ENCODE measurements at regions not wholly inside any gene's neighbourhood (a gene's known extent, or its start where the extent isn't known, plus 50 kb on each side); places are given as distances from the start of the nearest gene placed in this dataset.

- H3K27ac Mint-ChIP-seq, result peak overlapping the region; percentile 11
- H3K4me1 Mint-ChIP-seq, result peaks cover 47% of the 10 kb centered on the region
- no peak for DNase-seq
- no peaks in the 10 kb centered on the region for H3K36me3 Mint-ChIP-seq (ENCODE audit: low read depth)
- TF ChIP-seq, protein P1, sequence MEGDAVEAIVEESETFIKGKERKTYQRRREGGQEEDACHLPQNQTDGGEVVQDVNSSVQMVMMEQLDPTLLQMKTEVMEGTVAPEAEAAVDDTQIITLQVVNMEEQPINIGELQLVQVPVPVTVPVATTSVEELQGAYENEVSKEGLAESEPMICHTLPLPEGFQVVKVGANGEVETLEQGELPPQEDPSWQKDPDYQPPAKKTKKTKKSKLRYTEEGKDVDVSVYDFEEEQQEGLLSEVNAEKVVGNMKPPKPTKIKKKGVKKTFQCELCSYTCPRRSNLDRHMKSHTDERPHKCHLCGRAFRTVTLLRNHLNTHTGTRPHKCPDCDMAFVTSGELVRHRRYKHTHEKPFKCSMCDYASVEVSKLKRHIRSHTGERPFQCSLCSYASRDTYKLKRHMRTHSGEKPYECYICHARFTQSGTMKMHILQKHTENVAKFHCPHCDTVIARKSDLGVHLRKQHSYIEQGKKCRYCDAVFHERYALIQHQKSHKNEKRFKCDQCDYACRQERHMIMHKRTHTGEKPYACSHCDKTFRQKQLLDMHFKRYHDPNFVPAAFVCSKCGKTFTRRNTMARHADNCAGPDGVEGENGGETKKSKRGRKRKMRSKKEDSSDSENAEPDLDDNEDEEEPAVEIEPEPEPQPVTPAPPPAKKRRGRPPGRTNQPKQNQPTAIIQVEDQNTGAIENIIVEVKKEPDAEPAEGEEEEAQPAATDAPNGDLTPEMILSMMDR (IDR thresholded peaks at IDR 0.05), result no peak
- no peaks in the 10 kb centered on the region for H3K9me3 Mint-ChIP-seq
- H3K4me3 Mint-ChIP-seq, result no peak overlapping the region
- H3K27me3 Mint-ChIP-seq (ENCODE audit: low read depth, poor library complexity), result peaks cover 4% of the 10 kb centered on the region
These were observed 193.2 kb downstream of the URI1 start for GRCh38 chr19:30135093-30135757.

DNA sequence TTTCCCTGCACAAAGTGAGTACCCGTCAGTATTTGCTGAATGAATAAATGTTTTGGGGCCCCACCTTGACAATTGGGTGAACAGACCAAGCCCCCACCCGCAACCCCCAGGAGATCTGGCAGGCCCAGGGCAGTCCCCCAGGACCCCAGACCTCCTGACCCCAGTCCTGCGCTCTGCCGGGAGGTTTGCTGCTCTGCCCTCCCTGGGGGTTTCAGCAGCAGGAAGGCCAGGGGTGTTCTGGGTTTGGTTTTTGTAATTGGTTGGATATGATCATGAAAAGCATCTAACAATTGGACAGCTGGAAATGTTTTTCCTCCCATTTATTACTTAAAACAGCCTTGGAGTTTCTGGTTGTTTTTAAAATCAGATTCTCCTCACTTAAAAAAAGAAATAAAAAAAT, 193.8 kb downstream of the URI1 start:
- H3K27ac Mint-ChIP-seq, result no peak overlapping the region

GRCh38 chr19:30136611-30137195, 194.7 kb downstream of the URI1 start:
- no peak for DNase-seq
- H3K9me3 Mint-ChIP-seq, result no peaks in the 10 kb centered on the region
- peaks cover 4% of the 10 kb centered on the region for H3K27me3 Mint-ChIP-seq (ENCODE audit: low read depth, poor library complexity)
- H3K4me1 Mint-ChIP-seq, result peaks cover 47% of the 10 kb centered on the region
- H3K4me3 Mint-ChIP-seq, result no peak overlapping the region
- TF ChIP-seq, protein P1 (IDR thresholded peaks at IDR 0.05), result no peak
- no peak overlapping the region for H3K27ac Mint-ChIP-seq
- no peaks in the 10 kb centered on the region for H3K36me3 Mint-ChIP-seq (ENCODE audit: low read depth)

More for the DNA sequence above, 193.8 kb downstream of the URI1 start:
- no peak for DNase-seq
- Mint-ChIP-seq H3K36me3 (ENCODE audit: low read depth) (no peaks in the 10 kb centered on the region), H3K4me1 (peaks cover 47% of the 10 kb centered on the region), H3K9me3 (no peaks in the 10 kb centered on the region), H3K4me3 (no peak overlapping the region), H3K27me3 (ENCODE audit: low read depth, poor library complexity) (peaks cover 4% of the 10 kb centered on the region)
- TF ChIP-seq, protein P1 (IDR thresholded peaks at IDR 0.05), result no peak

DNA sequence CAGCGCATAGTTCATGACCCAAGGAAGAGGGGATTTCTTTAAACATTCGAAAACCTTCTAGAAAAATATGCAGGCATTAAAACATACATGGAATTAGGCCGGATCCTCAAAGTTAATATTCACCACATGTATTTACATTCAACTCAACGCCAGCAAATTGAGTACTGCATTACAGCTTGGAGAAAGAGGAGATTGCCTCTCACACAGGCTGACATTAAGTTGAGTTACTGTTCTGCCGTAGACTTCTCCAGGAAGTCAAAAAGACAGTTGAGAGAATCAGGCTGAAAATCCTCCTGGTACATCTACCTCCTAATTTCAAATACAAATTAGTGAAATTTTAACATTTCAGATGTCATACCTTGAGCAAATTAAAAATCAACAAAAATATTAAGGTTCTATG, 195.7 kb downstream of the URI1 start:
- Mint-ChIP-seq H3K4me3 (no peak overlapping the region), H3K27ac (peak overlapping the region; percentile 51), H3K36me3 (ENCODE audit: low read depth) (no peaks in the 10 kb centered on the region), H3K9me3 (no peaks in the 10 kb centered on the region), H3K27me3 (ENCODE audit: low read depth, poor library complexity) (peaks cover 4% of the 10 kb centered on the region), H3K4me1 (peaks cover 47% of the 10 kb centered on the region)
- no peak for DNase-seq
- TF ChIP-seq, protein P1 (IDR thresholded peaks at IDR 0.05), result no peak

GRCh38 chr19:30144242-30144758, 202.3 kb downstream of the URI1 start:
- Mint-ChIP-seq H3K36me3 (ENCODE audit: low read depth) (no peaks in the 10 kb centered on the region), H3K27me3 (ENCODE audit: low read depth, poor library complexity) (peaks cover 6% of the 10 kb centered on the region), H3K4me1 (peaks cover 6% of the 10 kb centered on the region), H3K9me3 (no peaks in the 10 kb centered on the region), H3K27ac (no peak overlapping the region), H3K4me3 (no peak overlapping the region)
- DNase-seq, result no peak
- TF ChIP-seq, protein P1 (IDR thresholded peaks at IDR 0.05), result no peak
